Fibroblast of skin of left quadriceps (primary cell): ENCODE measurements at regions not wholly inside any gene's neighbourhood (a gene's known extent, or its start where the extent isn't known, plus 50 kb on each side); places are given as distances from the start of the nearest gene placed in this dataset.
"Not testable (repeated sequence)": the region's sequence is repeated elsewhere in the genome, so short reads cannot be mapped to it uniquely, and the experiment has no call there.

ENCODE experiments used
- DNase-seq, 2 experiments: peaks; one replicate each; pipeline ENCODE4 v3.0.0-alpha.2; 2013; ENCODE audit warnings: low read depth in 2 of 2

GRCh38 chr5:102049517-102049916 lies 246.6 kb downstream of the SLCO4C1 start:
- DNase-seq = no peak

- DNase-seq = no peak
These were observed 247.1 kb downstream of the SLCO4C1 start for GRCh38 chr5:102048940-102049339.

- DNase-seq = not testable (repeated sequence)
These were observed 249.0 kb downstream of the SLCO4C1 start for GRCh38 chr5:102047073-102047472.

- no peak for DNase-seq
These were observed 255.8 kb downstream of the SLCO4C1 start for GRCh38 chr5:102040326-102040725.

GRCh38 chr5:102036927-102037326 lies 259.2 kb downstream of the SLCO4C1 start:
- no peak for DNase-seq

- DNase-seq = no peak
These were observed 264.4 kb downstream of the SLCO4C1 start for GRCh38 chr5:102031711-102032110.

- DNase-seq = no peak
These were observed 277.4 kb downstream of the SLCO4C1 start for GRCh38 chr5:102018690-102019089.

- no peak for DNase-seq
These were observed 277.8 kb downstream of the SLCO4C1 start for GRCh38 chr5:102018279-102018678.

- DNase-seq = no peak
These were observed 281.7 kb downstream of the SLCO4C1 start for GRCh38 chr5:102014371-102014770.

- no peak for DNase-seq
These were observed 285.4 kb downstream of the SLCO4C1 start for GRCh38 chr5:102010644-102011043.

- DNase-seq = no peak
These were observed 298.8 kb downstream of the SLCO4C1 start for GRCh38 chr5:101997235-101997634.

- no peak for DNase-seq
These were observed 300.5 kb downstream of the SLCO4C1 start for GRCh38 chr5:101995585-101995984.

GRCh38 chr5:101991486-101991885 lies 304.6 kb downstream of the SLCO4C1 start:
- no peak for DNase-seq

GRCh38 chr5:101989659-101990058 lies 306.4 kb downstream of the SLCO4C1 start:
- no peak for DNase-seq

- peak; percentile 4 to 17 for DNase-seq
These were observed 318.2 kb downstream of the SLCO4C1 start for GRCh38 chr5:101977729-101978345.

GRCh38 chr5:101976933-101977332 lies 319.2 kb downstream of the SLCO4C1 start:
- DNase-seq = no peak

- no peak for DNase-seq
These were observed 326.3 kb downstream of the SLCO4C1 start for GRCh38 chr5:101969742-101970141.

- no peak for DNase-seq
These were observed 329.6 kb downstream of the SLCO4C1 start for GRCh38 chr5:101966476-101966875.

GRCh38 chr5:101955891-101956290 lies 340.2 kb downstream of the SLCO4C1 start:
- DNase-seq = no peak

GRCh38 chr5:101950019-101950418 lies 346.1 kb downstream of the SLCO4C1 start:
- no peak for DNase-seq

- DNase-seq = no peak
These were observed 347.5 kb downstream of the SLCO4C1 start for GRCh38 chr5:101948615-101949014.

GRCh38 chr5:101943784-101944183 lies 352.3 kb downstream of the SLCO4C1 start:
- DNase-seq = no peak

- no peak for DNase-seq
These were observed 353.7 kb downstream of the SLCO4C1 start for GRCh38 chr5:101942321-101942882.

- no peak for DNase-seq
These were observed 359.0 kb downstream of the SLCO4C1 start for GRCh38 chr5:101937041-101937440.
